K562 (cell line): ENCODE measurements at regions not wholly inside any gene's neighbourhood (a gene's known extent, or its start where the extent isn't known, plus 50 kb on each side); places are given as distances from the start of the nearest gene placed in this dataset.

Source experiments
- ATAC-seq: fragments of 200-7000 bp; cut with Tn5 transposase; 3 replicates; pipeline ENCODE4 v1.9.1; 2020; ENCODE audit warnings: moderate library complexity
- BruUV-seq: library from RNA; stranded (reverse); fragments of 400-500 nt; replicated peaks from 2 replicates; lab custom pipeline; 2021; lab: Mats Ljungman, UMichigan
- CTCF ChIA-PET: fragments of 300-600 bp; formaldehyde crosslinking; extraction: SDS; loops from one replicate; lab custom pipeline; 2021; ENCODE audit warnings: low intra/inter-chr PET ratio; lab: Yijun Ruan, JAX
- POLR2A ChIA-PET: fragments of 300-600, 350-650 bp; sonication (Branson Sonifier 250); formaldehyde crosslinking; extraction: SDS; loops from one replicate; lab custom pipeline; 2021; ENCODE audit warnings: antibody characterized with exemption, inconsistent platforms; lab: Yijun Ruan, JAX
- DNase-seq, 4 experiments: peaks; one replicate each; pipeline versions ENCODE4 v3.0.0 to v3.0.0-alpha.2; 2011 to 2018; ENCODE audit warnings: low spot score in 3 of 4, mixed read lengths in 3 of 4; ENCODE audit errors: extremely low read depth in 1 of 4
- FAIRE-seq: peaks from 2 replicates; lab custom pipeline; 2011; peaks lifted over from hg19 to GRCh38; lab: Jason Lieb, UNC
- H2AFZ ChIP-seq: 2 replicates; pipeline ENCODE4 v1.6.0; 2011; ENCODE audit warnings: low read depth, low read length, control low read depth, inconsistent platforms
- H3K27ac ChIP-seq: fragments of 200-600 bp; 3 replicates; pipeline ENCODE4 v1.8.0; 2011; ENCODE audit warnings: low read depth, mild to moderate bottlenecking, control low read depth, inconsistent platforms, low read length, moderate library complexity, mixed read lengths; ENCODE audit errors: extremely low read depth
- H3K27me3 ChIP-seq, 2 experiments: fragments of 300-600 bp in 1 of 2; 2 replicates in 1 of 2; 3 replicates in 1 of 2; pipeline versions ENCODE4 v1.6.0 to v1.8.0; 2011; ENCODE audit warnings: inconsistent platforms in 2 of 2, low read length in 2 of 2, mild to moderate bottlenecking in 1 of 2, mixed read lengths in 1 of 2, moderate library complexity in 1 of 2; ENCODE audit not compliant: control insufficient read depth in 2 of 2, insufficient read depth in 2 of 2
- H3K36me3 ChIP-seq: fragments of 300-600 bp; 3 replicates; pipeline ENCODE4 v1.8.0; 2011; ENCODE audit warnings: mild to moderate bottlenecking, low read length, inconsistent platforms; ENCODE audit not compliant: control insufficient read depth, insufficient read depth
- H3K4me1 ChIP-seq, 2 experiments: fragments of 200-600 bp in 1 of 2; replicated peaks in 1 of 2; 2 replicates in 1 of 2; 3 replicates in 1 of 2; pipeline versions ENCODE4 v1.5.1 to v1.8.0; 2011; ENCODE audit warnings: inconsistent platforms in 2 of 2, low read length in 2 of 2, mild to moderate bottlenecking in 1 of 2, mixed read lengths in 1 of 2, moderate library complexity in 1 of 2; ENCODE audit not compliant: control insufficient read depth in 2 of 2, insufficient read depth in 2 of 2
- H3K4me2 ChIP-seq: 2 replicates; pipeline ENCODE4 v1.6.1; 2011; ENCODE audit warnings: low read length, control low read depth, inconsistent platforms, mixed read lengths; ENCODE audit not compliant: insufficient read depth
- H3K4me3 ChIP-seq: fragments of 200-600 bp; sonication (generic), shearing (Covaris generic); 2 replicates; pipeline ENCODE4 v1.5.1; 2016; ENCODE audit warnings: control low read depth, inconsistent platforms
- H3K79me2 ChIP-seq: fragments of 200-600 bp; 3 replicates; pipeline ENCODE4 v1.8.0; 2011; ENCODE audit warnings: low read length, inconsistent platforms; ENCODE audit not compliant: control insufficient read depth, insufficient read depth
- H3K9ac ChIP-seq, 2 experiments: 2 replicates each; pipeline versions ENCODE4 v1.6.0 to v1.6.1; 2011; ENCODE audit warnings: low read depth in 2 of 2, low read length in 2 of 2, control low read depth in 1 of 2, inconsistent platforms in 1 of 2, mild to moderate bottlenecking in 1 of 2, mixed read lengths in 1 of 2; ENCODE audit not compliant: insufficient read depth in 1 of 2
- H3K9me1 ChIP-seq: one replicate; pipeline ENCODE4 v1.6.0; 2011; ENCODE audit warnings: inconsistent platforms, mild to moderate bottlenecking, low read length, moderate library complexity; ENCODE audit not compliant: control insufficient read depth, insufficient read depth
- H3K9me3 ChIP-seq: replicated peaks from 2 replicates; pipeline ENCODE4 v1.5.1; 2011; ENCODE audit warnings: low read depth, low read length, inconsistent platforms; ENCODE audit not compliant: control insufficient read depth, insufficient read depth
- H4K20me1 ChIP-seq: replicated peaks from 2 replicates; pipeline ENCODE4 v1.6.1; 2011; ENCODE audit warnings: low read length, inconsistent platforms, mixed read lengths; ENCODE audit not compliant: control insufficient read depth, insufficient read depth
- ESRRB ChIP-seq: fragments of 250-450 bp; sonication (Bioruptor Pico); IDR thresholded peaks from 2 replicates; pipeline ENCODE4 v1.5.0; 2020; ENCODE audit warnings: mild to moderate bottlenecking, moderate library complexity, borderline replicate concordance
- HCFC1 ChIP-seq: IDR thresholded peaks from 2 replicates; pipeline ENCODE4 v1.6.1; 2012; ENCODE audit warnings: low read depth, low read length, improper control_type of control experiment
- KDM1A ChIP-seq, 2 experiments: fragments of 450-650 bp; IDR thresholded peaks; 2 replicates each; pipeline ENCODE4 v1.6.1; 2016; ENCODE audit warnings: mild to moderate bottlenecking in 2 of 2
- NR1H2 ChIP-seq: sonication (generic); formaldehyde crosslinking; IDR thresholded peaks from 2 replicates; pipeline ENCODE4 v1.4.0; 2020; ENCODE audit warnings: mild to moderate bottlenecking, missing genetic modification reagents
- OTX1 ChIP-seq: fragments of 450-650 bp; formaldehyde crosslinking; IDR thresholded peaks from 2 replicates; pipeline ENCODE4 v1.4.0; 2022; ENCODE audit warnings: mild to moderate bottlenecking
- RBM39 ChIP-seq: fragments of 200-400 bp; formaldehyde crosslinking; optimal IDR thresholded peaks from 2 replicates; pipeline ENCODE3; 2018; ENCODE audit warnings: low read depth, low read length
- ZNF561 ChIP-seq: fragments of 450-650 bp; formaldehyde crosslinking; conservative IDR thresholded peaks from 2 replicates; pipeline ENCODE4 v1.4.0; 2020; ENCODE audit warnings: mild to moderate bottlenecking, moderate library complexity
- WGBS: fragments of 100-300 bp; shearing (Covaris generic); methylation state at CpG from one replicate; pipeline ENCODE4 v1.1.6; 2016; ENCODE audit warnings: low coverage, mixed read lengths; ENCODE audit not compliant: insufficient coverage; ENCODE audit errors: missing lambda C conversion rate; 5-methylcytosine and 5-hydroxymethylcytosine counted together
- in situ Hi-C: fragments of 300-500 bp; cut with MboI; formaldehyde crosslinking; loops from 4 replicates; pipeline ENCODE4 v1.15.0; 2018; ENCODE audit warnings: inconsistent platforms, mixed read lengths
- intact Hi-C: fragments of 100-400 bp; cut with micrococcal nuclease; formaldehyde crosslinking; loops from 2 replicates; pipeline ENCODE4 v1.14.2; 2022
- TF ChIP-seq, protein P1 (sequence below), 3 experiments: IDR thresholded peaks in 2 of 3; conservative IDR thresholded peaks in 1 of 3; 2 replicates each; pipeline ENCODE4 v1.5.1; 2011 to 2012; ENCODE audit warnings: low read length in 3 of 3, mild to moderate bottlenecking in 3 of 3, control low read depth in 2 of 3, improper control_type of control experiment in 1 of 3, inconsistent platforms in 1 of 3, low read depth in 1 of 3, mixed read lengths in 1 of 3, moderate library complexity in 1 of 3; ENCODE audit not compliant: insufficient read depth in 2 of 3

DNA sequence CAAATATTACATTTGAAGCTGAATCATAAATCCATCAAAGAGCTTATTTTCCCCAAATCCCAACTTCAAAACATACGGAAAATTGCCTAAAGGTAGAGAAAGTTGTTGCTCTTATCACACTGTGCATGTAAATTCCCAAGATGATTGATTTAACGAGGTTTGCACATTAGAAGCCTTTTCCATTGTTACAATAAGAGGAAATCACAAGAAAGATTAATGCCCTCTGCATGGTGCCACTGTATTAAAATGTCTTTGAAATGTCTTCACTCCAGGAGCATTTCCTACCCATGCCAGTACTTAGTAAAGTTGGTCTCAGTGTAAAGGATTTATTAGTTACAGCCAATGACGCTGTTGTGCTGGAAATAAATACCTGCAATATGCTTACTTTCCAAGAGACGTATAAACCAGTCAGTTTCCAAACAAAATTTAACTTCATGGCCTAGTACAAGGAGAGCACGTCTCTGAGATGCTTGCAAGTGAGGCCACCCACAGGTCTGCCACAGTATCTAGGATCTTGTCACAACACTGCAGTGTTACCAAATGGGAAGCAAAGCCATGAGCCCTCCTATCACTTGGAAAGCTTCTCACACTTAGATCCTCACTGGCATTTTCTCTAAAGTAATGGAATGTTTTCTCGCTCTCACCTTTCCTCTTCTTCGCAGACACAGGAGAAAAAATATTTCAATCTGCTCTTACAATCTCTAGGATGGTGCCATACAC is 112.4 kb downstream of the CETN3 start:
- no peaks in the 10 kb centered on the region for H3K79me2 ChIP-seq
- no peak overlapping the region for H3K9ac ChIP-seq
- under 1% methylated on average over 7 of the region's 7 CpGs for WGBS
- no peaks in the 10 kb centered on the region; a peak in 1 of 5 replicates for H3K27me3 ChIP-seq
- in situ Hi-C loops, result no loop called here
- H3K4me2 ChIP-seq, result no peak overlapping the region
- H2AFZ ChIP-seq, result no peak overlapping the region
- DNase-seq (no peak), FAIRE-seq (no peak), ATAC-seq (0 out of 3 replicates have a peak, but pooled peaks have one; percentile 25)
- no TSS peak for BruUV-seq
- H3K9me3 ChIP-seq, result no peaks in the 10 kb centered on the region
- intact Hi-C loops, result loop anchor here (10.0 kb wide), 1 partner anchor 238 kb away; no protein-coding TSS in a partner anchor
- TF ChIP-seq OTX1 (CRISPR knock-in tag) (no peak), ZNF561 (CRISPR knock-in tag) (no peak), HCFC1 (no peak)
- no peaks in the 10 kb centered on the region for H4K20me1 ChIP-seq
- H3K4me3 ChIP-seq, result no peak overlapping the region
- ChIA-PET CTCF (no interaction called here), POLR2A (interaction anchor here (0.9 kb wide), 1 partner anchor 17 kb away, joined by 3 read pairs; no protein-coding TSS in a partner anchor)
- H3K9me1 ChIP-seq, result no peaks in the 10 kb centered on the region
- no peaks in the 10 kb centered on the region for H3K4me1 ChIP-seq
- no peak overlapping the region for H3K27ac ChIP-seq
- no peaks in the 10 kb centered on the region for H3K36me3 ChIP-seq

DNA sequence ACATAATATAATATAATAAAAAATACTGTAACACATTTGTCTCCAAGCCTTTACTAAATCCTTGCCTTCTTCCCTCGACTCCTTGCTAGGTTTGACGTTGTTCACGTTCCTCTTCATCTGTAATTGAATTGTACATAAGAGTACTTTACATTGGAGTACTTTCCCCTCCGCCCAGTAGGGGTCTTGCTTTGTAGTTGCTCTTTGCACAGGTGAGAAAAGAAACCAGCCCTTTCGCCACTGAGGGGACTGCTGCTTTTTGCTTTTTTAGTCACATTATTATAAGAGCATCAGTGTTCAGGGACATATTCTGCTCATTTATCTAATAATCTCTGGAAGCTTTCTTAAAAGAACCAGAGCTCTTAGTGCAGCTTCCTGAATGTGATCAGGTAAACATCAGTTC is 115.0 kb downstream of the CETN3 start:
- Histone ChIP-seq H3K36me3 (no peaks in the 10 kb centered on the region), H3K9me3 (no peaks in the 10 kb centered on the region), H3K27ac (no peak overlapping the region), H3K4me2 (no peak overlapping the region), H3K4me1 (no peaks in the 10 kb centered on the region), H3K27me3 (no peaks in the 10 kb centered on the region; a peak in 1 of 5 replicates), H2AFZ (no peak overlapping the region), H3K9me1 (no peaks in the 10 kb centered on the region), H3K4me3 (no peak overlapping the region), H3K79me2 (no peaks in the 10 kb centered on the region), H4K20me1 (no peaks in the 10 kb centered on the region), H3K9ac (no peak overlapping the region)
- DNase-seq (peak in 1 of 4 experiments; percentile 10), ATAC-seq (peak; percentile 72), FAIRE-seq (no peak)
- in situ Hi-C loops (no loop called here), intact Hi-C loops (loop anchor here (10.0 kb wide), 1 partner anchor 240 kb away; no protein-coding TSS in a partner anchor)
- BruUV-seq, result no TSS peak
- ChIA-PET CTCF (no interaction called here), POLR2A (interaction anchor here (0.7 kb wide), 1 partner anchor 488 kb away, joined by 3 read pairs; no protein-coding TSS in a partner anchor)
- TF ChIP-seq, protein P1, sequence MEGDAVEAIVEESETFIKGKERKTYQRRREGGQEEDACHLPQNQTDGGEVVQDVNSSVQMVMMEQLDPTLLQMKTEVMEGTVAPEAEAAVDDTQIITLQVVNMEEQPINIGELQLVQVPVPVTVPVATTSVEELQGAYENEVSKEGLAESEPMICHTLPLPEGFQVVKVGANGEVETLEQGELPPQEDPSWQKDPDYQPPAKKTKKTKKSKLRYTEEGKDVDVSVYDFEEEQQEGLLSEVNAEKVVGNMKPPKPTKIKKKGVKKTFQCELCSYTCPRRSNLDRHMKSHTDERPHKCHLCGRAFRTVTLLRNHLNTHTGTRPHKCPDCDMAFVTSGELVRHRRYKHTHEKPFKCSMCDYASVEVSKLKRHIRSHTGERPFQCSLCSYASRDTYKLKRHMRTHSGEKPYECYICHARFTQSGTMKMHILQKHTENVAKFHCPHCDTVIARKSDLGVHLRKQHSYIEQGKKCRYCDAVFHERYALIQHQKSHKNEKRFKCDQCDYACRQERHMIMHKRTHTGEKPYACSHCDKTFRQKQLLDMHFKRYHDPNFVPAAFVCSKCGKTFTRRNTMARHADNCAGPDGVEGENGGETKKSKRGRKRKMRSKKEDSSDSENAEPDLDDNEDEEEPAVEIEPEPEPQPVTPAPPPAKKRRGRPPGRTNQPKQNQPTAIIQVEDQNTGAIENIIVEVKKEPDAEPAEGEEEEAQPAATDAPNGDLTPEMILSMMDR (IDR thresholded peaks at IDR 0.05 in 2 of 3, conservative IDR thresholded peaks at IDR 0.05 in 1 of 3; ENCODE audit: insufficient read depth in 2 of 3, low read depth in 1 of 3, low read length in 3 of 3), result peak; percentile 12 to 28 (median 25); a peak in 2 of 6 replicates
- no peak for TF ChIP-seq ESRRB (CRISPR knock-in tag)
- no peak for TF ChIP-seq RBM39
- TF ChIP-seq NR1H2, result no peak
- TF ChIP-seq KDM1A (IDR thresholded peaks at IDR 0.05), result no peak
- 1% methylated on average over 5 of the region's 5 CpGs for whole genome bisulfite sequencing
